Mesendoderm (in vitro differentiated cells): ENCODE measurements at regions not wholly inside any gene's neighbourhood (a gene's known extent, or its start where the extent isn't known, plus 50 kb on each side); places are given as distances from the start of the nearest gene placed in this dataset.

Source experiments
- DNase-seq: peaks from one replicate; pipeline ENCODE4 v3.0.0; 2013
- H2AK5ac ChIP-seq: 2 replicates; pipeline ENCODE4 v1.6.1; 2013; ENCODE audit warnings: low read length, inconsistent platforms
- H2BK120ac ChIP-seq: 2 replicates; pipeline ENCODE4 v1.6.1; 2013; ENCODE audit warnings: low read depth, mild to moderate bottlenecking, low read length, moderate library complexity, mixed read lengths
- H2BK15ac ChIP-seq: replicated peaks from 2 replicates; pipeline ENCODE4 v1.6.1; 2013; ENCODE audit warnings: low read depth, mild to moderate bottlenecking, moderate library complexity
- H2BK5ac ChIP-seq: 2 replicates; pipeline ENCODE4 v1.6.1; 2013; ENCODE audit warnings: low read length, inconsistent platforms
- H3K18ac ChIP-seq: 2 replicates; pipeline ENCODE4 v1.6.1; 2013; ENCODE audit warnings: mild to moderate bottlenecking, low read length, mixed read lengths
- H3K23ac ChIP-seq: one replicate; pipeline ENCODE4 v1.6.1; 2013; ENCODE audit warnings: low read length
- H3K27ac ChIP-seq: 2 replicates; pipeline ENCODE4 v1.5.1; 2013; ENCODE audit warnings: low read depth, mild to moderate bottlenecking, inconsistent platforms, low read length, moderate library complexity
- H3K27me3 ChIP-seq: 2 replicates; pipeline ENCODE4 v1.6.1; 2013; ENCODE audit warnings: low read length, control low read depth, mild to moderate bottlenecking, inconsistent platforms; ENCODE audit not compliant: insufficient read depth, poor library complexity
- H3K36me3 ChIP-seq: 2 replicates; pipeline ENCODE4 v1.6.1; 2013; ENCODE audit warnings: low read length, inconsistent platforms; ENCODE audit not compliant: control insufficient read depth, insufficient read depth
- H3K4ac ChIP-seq: one replicate; pipeline ENCODE4 v1.6.1; 2013; ENCODE audit warnings: low read depth, mild to moderate bottlenecking, low read length, moderate library complexity
- H3K4me1 ChIP-seq: 2 replicates; pipeline ENCODE4 v1.6.1; 2013; ENCODE audit warnings: low read depth, low read length, inconsistent platforms; ENCODE audit not compliant: control insufficient read depth
- H3K4me2 ChIP-seq: 2 replicates; pipeline ENCODE4 v1.6.1; 2013; ENCODE audit warnings: low read length
- H3K4me3 ChIP-seq: 2 replicates; pipeline ENCODE4 v1.5.1; 2013; ENCODE audit warnings: mild to moderate bottlenecking, low read length
- H3K56ac ChIP-seq: one replicate; pipeline ENCODE4 v1.6.1; 2013; ENCODE audit warnings: low read length
- H3K79me1 ChIP-seq: 2 replicates; pipeline ENCODE4 v1.6.1; 2013; ENCODE audit warnings: low read length, inconsistent platforms
- H3K79me2 ChIP-seq: 2 replicates; pipeline ENCODE4 v1.6.1; 2013; ENCODE audit warnings: mild to moderate bottlenecking, low read length; ENCODE audit not compliant: control insufficient read depth, insufficient read depth
- H3K9ac ChIP-seq: 2 replicates; pipeline ENCODE4 v1.6.1; 2013; ENCODE audit warnings: low read length, inconsistent platforms
- H4K5ac ChIP-seq: one replicate; pipeline ENCODE4 v1.6.1; 2013; ENCODE audit warnings: low read length
- H4K8ac ChIP-seq: one replicate; pipeline ENCODE4 v1.6.1; 2013; ENCODE audit warnings: low read depth, mild to moderate bottlenecking, control low read depth, low read length, moderate library complexity
- WGBS: extraction: QIAGEN DNeasy Blood & Tissue Kit; methylation state at CpG from one replicate; pipeline ENCODE4 v1.1.7; 2013; ENCODE audit warnings: low lambda C conversion rate, missing lambda C conversion rate; ENCODE audit not compliant: insufficient coverage; ENCODE audit errors: extremely low coverage; 5-methylcytosine and 5-hydroxymethylcytosine counted together

GRCh38 chr15:96888764-96889163 is 558.3 kb downstream of the NR2F2 start:
- no peak overlapping the region for H2AK5ac ChIP-seq
- H3K79me2 ChIP-seq = no peaks in the 10 kb centered on the region
- H2BK15ac ChIP-seq = no peak overlapping the region
- H4K8ac ChIP-seq = no peak overlapping the region
- no peak overlapping the region for H3K4me2 ChIP-seq
- no peak overlapping the region for H3K56ac ChIP-seq
- no peak overlapping the region for H3K27ac ChIP-seq
- H3K4me3 ChIP-seq = no peak overlapping the region
- no peaks in the 10 kb centered on the region for H3K79me1 ChIP-seq
- no peak overlapping the region for H4K5ac ChIP-seq
- H3K4ac ChIP-seq = no peak overlapping the region
- no peak overlapping the region for H3K9ac ChIP-seq
- no peaks in the 10 kb centered on the region for H3K36me3 ChIP-seq
- H3K27me3 ChIP-seq = no peaks in the 10 kb centered on the region
- no peak overlapping the region for H3K18ac ChIP-seq
- no peak overlapping the region for H2BK120ac ChIP-seq
- no CpG with 5 or more reads among the region's 1 CpG for WGBS
- no peak for DNase-seq
- no peak overlapping the region for H2BK5ac ChIP-seq
- no peaks in the 10 kb centered on the region for H3K4me1 ChIP-seq
- no peak overlapping the region for H3K23ac ChIP-seq

DNA sequence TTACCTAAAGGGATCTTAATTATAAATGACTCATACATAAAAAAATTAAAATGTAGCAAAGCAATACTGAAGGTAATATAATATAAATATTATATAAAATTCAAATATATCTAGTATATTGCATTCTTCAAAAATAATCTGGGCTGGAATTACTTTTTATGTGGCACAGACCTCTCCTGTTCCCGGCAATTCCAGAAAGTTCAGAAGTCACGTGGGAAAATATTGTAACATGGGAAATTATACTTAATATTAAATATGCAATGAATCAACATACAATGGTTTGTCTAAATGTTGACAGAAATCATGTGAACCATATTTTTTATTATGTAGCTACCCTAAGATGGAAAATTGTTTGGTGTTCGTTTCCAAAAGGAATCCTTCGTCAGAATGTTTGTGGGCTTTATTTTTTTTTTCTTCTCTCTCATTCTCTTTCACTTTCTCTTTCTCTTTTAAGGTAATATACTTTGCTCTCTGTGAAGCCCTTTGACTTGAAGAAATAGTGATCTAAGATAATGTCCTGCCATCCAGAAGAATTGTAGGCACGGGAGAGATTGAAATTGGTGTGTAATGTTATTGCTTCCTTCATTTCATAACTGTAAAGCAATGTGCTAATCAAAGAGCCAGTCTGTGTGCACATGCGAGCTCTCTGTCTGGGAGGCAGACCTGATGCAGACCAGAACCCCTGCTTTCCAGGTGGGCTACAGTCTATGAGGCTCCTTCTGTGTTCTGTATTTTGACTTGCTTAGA is 559.4 kb downstream of the NR2F2 start:
- Histone ChIP-seq H3K4me1 (no peaks in the 10 kb centered on the region), H3K23ac (no peak overlapping the region), H4K5ac (no peak overlapping the region), H2BK15ac (no peak overlapping the region), H3K9ac (no peak overlapping the region), H3K27ac (no peak overlapping the region), H3K27me3 (no peaks in the 10 kb centered on the region), H2BK5ac (no peak overlapping the region), H3K4me2 (no peak overlapping the region), H3K18ac (no peak overlapping the region), H3K79me1 (no peaks in the 10 kb centered on the region), H3K79me2 (no peaks in the 10 kb centered on the region), H2AK5ac (no peak overlapping the region), H3K56ac (no peak overlapping the region), H3K36me3 (no peaks in the 10 kb centered on the region), H4K8ac (no peak overlapping the region), H2BK120ac (no peak overlapping the region), H3K4ac (no peak overlapping the region), H3K4me3 (no peak overlapping the region)
- no CpG with 5 or more reads among the region's 6 CpGs for WGBS
- no peak for DNase-seq

DNA sequence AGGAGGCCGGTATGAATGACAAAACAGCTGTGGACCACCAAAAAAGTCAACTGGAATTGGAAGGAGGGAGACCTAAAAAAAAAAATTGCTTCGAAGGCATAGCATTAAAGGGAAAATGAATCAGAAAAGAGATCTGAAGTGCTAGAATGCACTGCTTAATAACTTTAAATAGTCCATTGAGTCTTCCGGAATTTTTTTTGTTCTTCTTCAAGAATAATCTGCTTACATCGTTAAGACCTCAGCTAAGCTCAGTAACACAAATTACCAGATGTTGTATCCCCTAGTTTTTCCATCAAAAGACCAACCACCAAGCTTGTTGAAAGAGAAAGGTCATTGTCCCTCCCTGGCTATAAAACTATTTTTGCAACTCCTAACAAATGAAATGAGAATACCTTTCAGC is 560.5 kb downstream of the NR2F2 start:
- Histone ChIP-seq H3K23ac (no peak overlapping the region), H2BK15ac (peak overlapping the region; percentile 57), H4K5ac (no peak overlapping the region), H3K4me2 (no peak overlapping the region), H3K9ac (no peak overlapping the region), H3K79me1 (no peaks in the 10 kb centered on the region), H3K27me3 (no peaks in the 10 kb centered on the region), H2BK5ac (no peak overlapping the region), H2AK5ac (no peak overlapping the region), H3K79me2 (no peaks in the 10 kb centered on the region), H3K18ac (no peak overlapping the region), H4K8ac (no peak overlapping the region), H3K4ac (no peak overlapping the region), H3K36me3 (no peaks in the 10 kb centered on the region), H3K56ac (no peak overlapping the region), H3K27ac (no peak overlapping the region), H3K4me3 (no peak overlapping the region), H2BK120ac (no peak overlapping the region), H3K4me1 (no peaks in the 10 kb centered on the region)
- DNase-seq = no peak
- WGBS = no CpG with 5 or more reads among the region's 4 CpGs

GRCh38 chr15:96893159-96893906 is 562.8 kb downstream of the NR2F2 start:
- Histone ChIP-seq H4K8ac (no peak overlapping the region), H3K79me1 (no peaks in the 10 kb centered on the region), H2BK120ac (no peak overlapping the region), H3K4ac (no peak overlapping the region), H3K4me2 (no peak overlapping the region), H3K27me3 (no peaks in the 10 kb centered on the region), H3K4me1 (no peaks in the 10 kb centered on the region), H3K36me3 (no peaks in the 10 kb centered on the region), H3K4me3 (no peak overlapping the region), H3K9ac (no peak overlapping the region), H4K5ac (no peak overlapping the region), H2AK5ac (no peak overlapping the region), H2BK15ac (no peak overlapping the region), H2BK5ac (no peak overlapping the region), H3K56ac (no peak overlapping the region), H3K27ac (no peak overlapping the region), H3K18ac (no peak overlapping the region), H3K79me2 (no peaks in the 10 kb centered on the region), H3K23ac (no peak overlapping the region)
- DNase-seq = peak; percentile 86
- no CpG with 5 or more reads among the region's 5 CpGs for WGBS

DNA sequence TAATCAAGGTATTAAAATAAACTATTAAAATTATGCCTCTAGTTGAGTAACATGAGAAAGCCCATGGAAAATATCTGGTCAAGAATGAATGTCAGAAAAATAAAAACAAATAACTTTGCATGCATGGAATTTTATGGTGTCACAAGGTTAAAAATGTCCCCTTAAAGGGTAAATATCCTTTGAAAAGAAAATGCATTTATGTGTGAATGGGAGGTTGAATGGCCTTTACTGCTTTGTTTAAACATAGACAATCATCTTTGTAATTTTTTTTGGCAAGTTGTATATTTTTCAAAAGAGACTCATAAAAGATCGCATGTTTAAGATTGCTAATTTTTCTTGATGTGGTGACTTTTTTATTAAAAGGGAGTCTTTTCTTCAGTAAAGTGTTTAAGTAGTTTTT is 564.2 kb downstream of the NR2F2 start:
- no peaks in the 10 kb centered on the region for H3K79me2 ChIP-seq
- H3K23ac ChIP-seq = no peak overlapping the region
- DNase-seq = no peak
- H3K4me2 ChIP-seq = no peak overlapping the region
- H3K27ac ChIP-seq = no peak overlapping the region
- no peak overlapping the region for H3K56ac ChIP-seq
- H3K36me3 ChIP-seq = no peaks in the 10 kb centered on the region
- H2BK5ac ChIP-seq = no peak overlapping the region
- H2BK15ac ChIP-seq = no peak overlapping the region
- H3K18ac ChIP-seq = no peak overlapping the region
- H3K4me1 ChIP-seq = no peaks in the 10 kb centered on the region
- WGBS = no CpG with 5 or more reads among the region's 1 CpG
- H4K8ac ChIP-seq = no peak overlapping the region
- H3K27me3 ChIP-seq = no peaks in the 10 kb centered on the region
- H2BK120ac ChIP-seq = no peak overlapping the region
- no peak overlapping the region for H3K4ac ChIP-seq
- no peak overlapping the region for H3K9ac ChIP-seq
- no peak overlapping the region for H4K5ac ChIP-seq
- H3K4me3 ChIP-seq = no peak overlapping the region
- no peaks in the 10 kb centered on the region for H3K79me1 ChIP-seq
- no peak overlapping the region for H2AK5ac ChIP-seq
